ENCODE measurements at regions not wholly inside any gene's neighbourhood (a gene's known extent, or its start where the extent isn't known, plus 50 kb on each side); places are given as distances from the start of the nearest gene placed in this dataset.
"Not testable (repeated sequence)": the region's sequence is repeated elsewhere in the genome, so short reads cannot be mapped to it uniquely, and the experiment has no call there.

- FAIRE-seq: no peak
Observed at GRCh38 chr9:31996331-31996730, 388.1 kb upstream of the ACO1 start.

GRCh38 chr9:32004431-32005076, 379.9 kb upstream of the ACO1 start:
- no peak for FAIRE-seq

- no peak for FAIRE-seq
Observed at GRCh38 chr9:32010322-32010721, 374.1 kb upstream of the ACO1 start.

- FAIRE-seq: no peak
Observed at GRCh38 chr9:32011049-32011448, 373.4 kb upstream of the ACO1 start.

GRCh38 chr9:32015795-32016194, 368.6 kb upstream of the ACO1 start:
- FAIRE-seq: no peak

GRCh38 chr9:32045513-32045912, 338.9 kb upstream of the ACO1 start:
- FAIRE-seq: no peak

GRCh38 chr9:32067261-32067660, 317.2 kb upstream of the ACO1 start:
- FAIRE-seq: no peak

- FAIRE-seq: no peak
Observed at GRCh38 chr9:32069169-32069813, 315.2 kb upstream of the ACO1 start.

GRCh38 chr9:32069969-32070368, 314.5 kb upstream of the ACO1 start:
- no peak for FAIRE-seq

- FAIRE-seq: no peak
Observed at GRCh38 chr9:32072570-32072969, 311.9 kb upstream of the ACO1 start.

GRCh38 chr9:32092031-32092430, 292.4 kb upstream of the ACO1 start:
- FAIRE-seq: no peak

GRCh38 chr9:32117291-32117690, 267.2 kb upstream of the ACO1 start:
- FAIRE-seq: no peak

GRCh38 chr9:32128546-32128945, 255.9 kb upstream of the ACO1 start:
- FAIRE-seq: no peak

GRCh38 chr9:32130709-32131108, 253.7 kb upstream of the ACO1 start:
- not testable (repeated sequence) for FAIRE-seq

- FAIRE-seq: no peak
Observed at GRCh38 chr9:32136700-32137339, 247.6 kb upstream of the ACO1 start.

- FAIRE-seq: no peak
Observed at GRCh38 chr9:32142074-32142473, 242.4 kb upstream of the ACO1 start.

- FAIRE-seq: not testable (repeated sequence)
Observed at GRCh38 chr9:32148553-32148952, 235.9 kb upstream of the ACO1 start.

GRCh38 chr9:32161209-32161608, 223.2 kb upstream of the ACO1 start:
- no peak for FAIRE-seq

- FAIRE-seq: no peak
Observed at GRCh38 chr9:32161720-32162119, 222.7 kb upstream of the ACO1 start.

GRCh38 chr9:32166316-32166715, 218.1 kb upstream of the ACO1 start:
- FAIRE-seq: not testable (repeated sequence)

GRCh38 chr9:32171339-32171738, 213.1 kb upstream of the ACO1 start:
- FAIRE-seq: no peak

- no peak for FAIRE-seq
Observed at GRCh38 chr9:32172256-32172655, 212.2 kb upstream of the ACO1 start.

- FAIRE-seq: no peak
Observed at GRCh38 chr9:32177396-32177795, 207.0 kb upstream of the ACO1 start.

- FAIRE-seq: no peak
Observed at GRCh38 chr9:32180597-32180996, 203.8 kb upstream of the ACO1 start.

Data from islet of Langerhans (tissue), 1 donor.